ENCODE measurements at regions not wholly inside any gene's neighbourhood (a gene's known extent, or its start where the extent isn't known, plus 50 kb on each side); places are given as distances from the start of the nearest gene placed in this dataset.

GRCh38 chr22:49073873-49074417 lies 753.7 kb downstream of the BRD1 start:
- ATAC-seq (ENCODE audit: low read depth) = no peak
- H3K36me3 Mint-ChIP-seq = no peaks in the 10 kb centered on the region
- no peaks in the 10 kb centered on the region for H3K4me1 Mint-ChIP-seq
- no peak overlapping the region for H3K27ac Mint-ChIP-seq
- H3K9me3 Mint-ChIP-seq = peaks cover 5% of the 10 kb centered on the region
- DNase-seq (ENCODE audit: low spot score in 2 of 2) = no peak
- H3K27me3 Mint-ChIP-seq = no peaks in the 10 kb centered on the region
- no peak overlapping the region for H3K4me3 Mint-ChIP-seq

GRCh38 chr22:49072996-49073645 lies 754.6 kb downstream of the BRD1 start:
- ATAC-seq (ENCODE audit: low read depth) (no peak), DNase-seq (ENCODE audit: low spot score in 2 of 2) (no peak)
- Mint-ChIP-seq H3K36me3 (no peaks in the 10 kb centered on the region), H3K9me3 (peaks cover 5% of the 10 kb centered on the region), H3K27me3 (no peaks in the 10 kb centered on the region), H3K4me1 (no peaks in the 10 kb centered on the region), H3K4me3 (no peak overlapping the region), H3K27ac (no peak overlapping the region)

DNA sequence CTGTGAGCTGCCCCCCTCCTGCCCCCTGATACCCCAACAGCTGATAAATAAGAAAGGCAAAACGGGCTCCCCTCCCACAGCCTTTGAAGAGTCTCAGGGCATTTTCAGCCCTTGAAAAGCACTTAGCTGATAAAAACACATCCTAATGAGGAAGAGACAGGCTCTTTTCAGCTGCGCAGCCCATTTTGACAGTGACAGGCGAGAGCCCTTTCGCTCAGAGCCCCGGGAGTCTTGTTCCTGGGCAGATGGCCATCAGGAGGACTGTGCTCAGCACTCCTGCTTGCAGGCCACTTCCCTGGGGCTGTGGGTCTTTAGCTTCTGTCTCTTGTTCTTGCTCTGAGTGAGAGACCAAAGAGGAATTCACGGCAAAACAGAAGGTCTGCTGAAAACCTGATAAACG lies 757.2 kb downstream of the BRD1 start:
- peaks cover 5% of the 10 kb centered on the region for H3K9me3 Mint-ChIP-seq
- no peaks in the 10 kb centered on the region for H3K27me3 Mint-ChIP-seq
- no peaks in the 10 kb centered on the region for H3K4me1 Mint-ChIP-seq
- no peaks in the 10 kb centered on the region for H3K36me3 Mint-ChIP-seq
- DNase-seq (ENCODE audit: low spot score in 2 of 2) (no peak), ATAC-seq (ENCODE audit: low read depth) (no peak)
- no peak overlapping the region for H3K27ac Mint-ChIP-seq
- H3K4me3 Mint-ChIP-seq = no peak overlapping the region

DNA sequence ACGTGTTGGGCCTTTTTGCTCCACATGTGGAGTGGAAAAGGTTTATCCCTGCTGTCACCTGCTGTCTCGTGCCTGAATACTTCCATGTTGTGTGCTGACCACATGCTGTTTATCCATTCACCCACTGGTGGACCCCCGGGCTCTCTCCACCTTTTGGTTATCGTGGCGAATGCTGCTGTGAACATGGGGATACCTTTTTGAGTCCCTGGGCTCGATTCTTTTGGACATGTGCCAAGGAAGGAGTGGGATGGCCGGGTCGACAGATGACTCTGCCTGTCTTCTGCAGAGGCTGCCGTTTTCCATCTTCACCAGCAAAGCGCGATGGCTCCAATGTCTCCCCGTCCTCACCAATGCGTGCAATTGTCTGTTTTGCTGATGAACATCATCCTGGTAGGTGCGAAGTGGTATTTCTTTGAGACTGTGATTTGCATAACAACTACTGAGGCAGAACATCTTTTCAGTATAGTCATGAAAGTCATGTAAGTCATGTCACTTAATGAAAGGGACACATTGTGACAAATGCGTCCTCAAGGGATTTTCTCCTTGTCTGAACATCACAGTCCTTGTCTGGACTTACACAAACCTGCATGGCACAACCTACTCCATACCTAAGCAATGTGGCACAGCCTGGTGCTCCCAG lies 758.7 kb downstream of the BRD1 start:
- ATAC-seq (ENCODE audit: low read depth) (no peak), DNase-seq (ENCODE audit: low spot score in 2 of 2) (no peak)
- no peaks in the 10 kb centered on the region for H3K4me1 Mint-ChIP-seq
- H3K36me3 Mint-ChIP-seq = no peaks in the 10 kb centered on the region
- H3K27ac Mint-ChIP-seq = no peak overlapping the region
- H3K27me3 Mint-ChIP-seq = no peaks in the 10 kb centered on the region
- H3K4me3 Mint-ChIP-seq = no peak overlapping the region
- H3K9me3 Mint-ChIP-seq = peaks cover 5% of the 10 kb centered on the region

- DNase-seq (ENCODE audit: low spot score in 2 of 2) (no peak), ATAC-seq (ENCODE audit: low read depth) (no peak)
- Mint-ChIP-seq H3K4me1 (no peaks in the 10 kb centered on the region), H3K36me3 (no peaks in the 10 kb centered on the region), H3K27me3 (peaks cover 3% of the 10 kb centered on the region), H3K9me3 (peaks cover 5% of the 10 kb centered on the region), H3K4me3 (no peak overlapping the region), H3K27ac (no peak overlapping the region)
Observed at GRCh38 chr22:49067504-49067903, 760.2 kb downstream of the BRD1 start.

- Mint-ChIP-seq H3K27me3 (peaks cover 3% of the 10 kb centered on the region), H3K9me3 (peaks cover 5% of the 10 kb centered on the region), H3K4me1 (no peaks in the 10 kb centered on the region), H3K36me3 (no peaks in the 10 kb centered on the region), H3K27ac (no peak overlapping the region), H3K4me3 (no peak overlapping the region)
- ATAC-seq (ENCODE audit: low read depth) (no peak), DNase-seq (ENCODE audit: low spot score in 2 of 2) (no peak)
Observed at GRCh38 chr22:49066619-49067018, 761.1 kb downstream of the BRD1 start.

DNA sequence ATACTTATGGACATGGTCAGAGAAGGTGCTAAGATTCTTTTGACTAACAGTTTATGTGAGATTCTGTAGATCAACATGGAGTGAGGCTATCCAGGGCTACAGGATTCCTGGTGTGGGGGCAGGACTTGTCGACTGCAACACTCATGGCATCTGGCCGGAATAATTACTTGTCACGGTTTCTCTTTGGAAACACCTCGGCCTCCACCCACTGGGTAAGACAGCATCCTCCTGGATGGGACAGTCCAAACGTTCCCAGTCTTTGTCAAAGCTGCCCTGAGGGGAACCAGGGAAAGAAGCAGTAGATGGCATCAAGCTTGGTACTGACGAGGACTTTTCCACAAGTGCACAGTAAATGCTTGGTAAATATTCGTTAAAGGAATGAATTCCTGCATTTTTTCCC lies 762.8 kb downstream of the BRD1 start:
- no peak for DNase-seq (ENCODE audit: low spot score in 2 of 2)
- H3K36me3 Mint-ChIP-seq = no peaks in the 10 kb centered on the region
- no peaks in the 10 kb centered on the region for H3K9me3 Mint-ChIP-seq
- no peaks in the 10 kb centered on the region for H3K4me1 Mint-ChIP-seq
- no peak overlapping the region for H3K4me3 Mint-ChIP-seq
- H3K27ac Mint-ChIP-seq = no peak overlapping the region
- ATAC-seq (ENCODE audit: low read depth) = no peak
- peaks cover 5% of the 10 kb centered on the region for H3K27me3 Mint-ChIP-seq

- no peak overlapping the region for H3K4me3 Mint-ChIP-seq
- H3K9me3 Mint-ChIP-seq = no peaks in the 10 kb centered on the region
- ATAC-seq (ENCODE audit: low read depth) = no peak
- H3K27ac Mint-ChIP-seq = no peak overlapping the region
- no peak for DNase-seq (ENCODE audit: low spot score in 2 of 2)
- peaks cover 5% of the 10 kb centered on the region for H3K27me3 Mint-ChIP-seq
- H3K36me3 Mint-ChIP-seq = no peaks in the 10 kb centered on the region
- H3K4me1 Mint-ChIP-seq = no peaks in the 10 kb centered on the region
Observed at GRCh38 chr22:49063545-49063890, 764.2 kb downstream of the BRD1 start.

GRCh38 chr22:49062802-49063544 lies 764.7 kb downstream of the BRD1 start:
- Mint-ChIP-seq H3K27me3 (peaks cover 5% of the 10 kb centered on the region), H3K4me1 (no peaks in the 10 kb centered on the region), H3K27ac (no peak overlapping the region), H3K4me3 (no peak overlapping the region), H3K9me3 (no peaks in the 10 kb centered on the region), H3K36me3 (no peaks in the 10 kb centered on the region)
- DNase-seq (ENCODE audit: low spot score in 2 of 2) (no peak), ATAC-seq (ENCODE audit: low read depth) (no peak)

DNA sequence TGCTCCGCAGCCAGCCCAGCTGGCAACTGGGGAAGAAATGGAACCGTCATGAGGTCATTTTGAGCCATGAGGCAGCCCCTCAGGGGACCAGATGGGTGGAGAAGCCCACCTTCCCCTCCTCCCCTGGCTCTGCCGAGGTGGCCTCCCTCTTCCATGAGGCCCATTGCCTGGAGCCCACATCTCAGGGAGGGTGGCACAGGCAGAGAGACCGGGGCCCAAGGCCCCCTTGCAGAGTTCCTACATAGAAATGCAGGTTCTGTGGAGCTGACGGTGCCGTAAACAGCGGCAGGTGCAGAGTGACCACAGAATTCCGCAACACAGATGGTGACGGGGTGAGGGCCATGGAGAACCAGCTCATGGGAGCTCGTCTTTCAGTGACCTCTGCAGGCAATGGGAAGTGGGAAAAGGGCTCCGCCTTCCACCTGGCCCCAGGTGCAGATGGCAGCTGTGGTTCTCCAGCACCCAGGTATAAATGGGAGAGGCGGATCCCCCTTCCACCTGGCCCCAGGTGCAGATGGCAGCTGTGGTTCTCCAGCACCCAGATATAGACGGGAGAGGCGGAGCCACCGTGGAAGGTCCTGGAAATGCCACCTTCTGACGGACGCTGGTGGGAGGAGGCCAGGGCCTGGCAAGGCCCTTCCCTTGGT lies 765.4 kb downstream of the BRD1 start:
- Mint-ChIP-seq H3K27me3 (peaks cover 5% of the 10 kb centered on the region), H3K36me3 (no peaks in the 10 kb centered on the region), H3K4me3 (no peak overlapping the region), H3K4me1 (no peaks in the 10 kb centered on the region), H3K27ac (no peak overlapping the region), H3K9me3 (no peaks in the 10 kb centered on the region)
- ATAC-seq (ENCODE audit: low read depth) (no peak), DNase-seq (ENCODE audit: low spot score in 2 of 2) (no peak)

GRCh38 chr22:49057910-49058309 lies 769.8 kb downstream of the BRD1 start:
- Mint-ChIP-seq H3K27me3 (peaks cover 5% of the 10 kb centered on the region), H3K4me3 (no peak overlapping the region), H3K4me1 (no peaks in the 10 kb centered on the region), H3K36me3 (no peaks in the 10 kb centered on the region), H3K9me3 (no peaks in the 10 kb centered on the region), H3K27ac (no peak overlapping the region)
- DNase-seq (ENCODE audit: low spot score in 2 of 2) = no peak
- no peak for ATAC-seq (ENCODE audit: low read depth)

- H3K36me3 Mint-ChIP-seq = no peaks in the 10 kb centered on the region
- ATAC-seq (ENCODE audit: low read depth) = no peak
Observed at GRCh38 chr22:49056301-49056700, 771.4 kb downstream of the BRD1 start.

GRCh38 chr22:49055406-49055805 lies 772.3 kb downstream of the BRD1 start:
- Mint-ChIP-seq H3K27ac (no peak overlapping the region), H3K36me3 (no peaks in the 10 kb centered on the region), H3K27me3 (peaks cover 2% of the 10 kb centered on the region)

More at GRCh38 chr22:49056301-49056700, 771.4 kb downstream of the BRD1 start:
- no peak overlapping the region for H3K27ac Mint-ChIP-seq
- DNase-seq (ENCODE audit: low spot score in 2 of 2) = no peak
- peaks cover 2% of the 10 kb centered on the region for H3K27me3 Mint-ChIP-seq
- no peaks in the 10 kb centered on the region for H3K9me3 Mint-ChIP-seq
- H3K4me3 Mint-ChIP-seq = no peak overlapping the region
- peaks cover 3% of the 10 kb centered on the region for H3K4me1 Mint-ChIP-seq

GRCh38 chr22:49053578-49053977 lies 774.1 kb downstream of the BRD1 start:
- DNase-seq (ENCODE audit: low spot score in 2 of 2) (no peak), ATAC-seq (ENCODE audit: low read depth) (no peak)
- Mint-ChIP-seq H3K27ac (no peak overlapping the region), H3K4me1 (peaks cover 3% of the 10 kb centered on the region), H3K27me3 (no peaks in the 10 kb centered on the region), H3K36me3 (no peaks in the 10 kb centered on the region), H3K9me3 (no peaks in the 10 kb centered on the region), H3K4me3 (no peak overlapping the region)

More at GRCh38 chr22:49055406-49055805, 772.3 kb downstream of the BRD1 start:
- no peaks in the 10 kb centered on the region for H3K9me3 Mint-ChIP-seq
- ATAC-seq (ENCODE audit: low read depth) (no peak), DNase-seq (ENCODE audit: low spot score in 2 of 2) (no peak)
- H3K4me1 Mint-ChIP-seq = peaks cover 3% of the 10 kb centered on the region
- H3K4me3 Mint-ChIP-seq = no peak overlapping the region
